ENCODE measurements at regions not wholly inside any gene's neighbourhood (a gene's known extent, or its start where the extent isn't known, plus 50 kb on each side); places are given as distances from the start of the nearest gene placed in this dataset.

DNA sequence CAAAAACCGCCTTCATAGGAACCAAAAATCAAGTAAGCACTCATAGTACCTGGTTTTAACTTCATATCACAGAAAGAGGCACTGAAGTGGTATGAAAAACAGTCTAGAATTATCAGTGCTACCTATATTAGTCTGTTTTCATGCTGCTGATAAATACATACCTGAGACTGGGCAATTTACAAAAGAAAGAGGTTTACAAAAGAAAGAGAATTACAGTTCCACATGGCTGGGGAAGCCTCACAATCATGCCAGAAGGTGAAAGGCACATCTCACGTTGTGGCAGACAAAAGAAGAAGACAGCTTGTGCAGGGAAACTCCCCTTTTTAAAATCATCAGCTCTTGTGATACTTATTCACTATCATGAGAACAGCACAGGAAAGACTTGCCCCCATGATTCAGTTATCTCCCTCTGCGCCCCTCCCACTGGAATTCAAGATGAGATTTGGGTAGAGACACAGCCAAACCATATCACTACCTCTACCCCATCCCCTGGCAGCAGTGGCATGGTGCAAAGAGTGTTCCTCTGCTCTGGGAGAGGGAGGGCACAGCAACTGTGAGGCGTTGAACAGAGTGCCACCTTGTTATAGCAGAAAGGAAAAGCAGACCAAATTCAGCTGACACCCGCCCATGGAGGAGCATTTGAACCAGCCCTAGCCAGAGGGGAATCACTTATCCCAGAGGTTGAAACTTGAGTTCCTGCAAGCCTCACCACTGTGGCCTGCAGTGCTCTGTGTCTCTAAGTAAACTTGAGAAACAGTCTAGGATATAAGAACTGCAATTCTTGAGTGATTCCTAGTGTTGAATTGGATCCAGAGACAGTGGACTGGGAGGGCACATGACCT is 61.9 kb upstream of the PTPRZ1 start:
- no peaks in the 10 kb centered on the region for H3K36me3 Mint-ChIP-seq
- H3K27me3 Mint-ChIP-seq (ENCODE audit: low read depth in 3 of 3): peaks cover 0 to 5% (median 0%) of the 10 kb centered on the region in 3 donors

DNA sequence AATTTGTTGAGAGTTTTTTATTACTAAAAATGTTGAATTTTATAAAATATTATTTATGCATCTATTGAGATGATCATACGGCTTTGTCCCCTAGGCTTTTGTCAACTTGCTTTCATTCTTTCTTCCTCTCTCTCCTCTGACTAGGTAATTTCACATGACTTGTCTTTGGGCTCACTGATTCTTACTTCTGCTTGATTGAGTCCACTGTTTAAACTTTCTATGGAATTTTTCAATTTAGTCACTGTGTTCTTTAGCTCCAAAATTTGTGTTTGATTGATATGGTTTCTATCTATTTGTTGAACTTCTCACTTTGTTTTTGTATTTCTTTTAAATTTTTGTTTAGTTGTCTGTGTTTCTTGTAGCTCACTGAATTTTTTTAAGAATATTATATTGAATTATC is 65.9 kb upstream of the PTPRZ1 start:
- Mint-ChIP-seq H3K27me3 (ENCODE audit: low read depth in 3 of 3) (no peaks in the 10 kb centered on the region), H3K27ac (no peak overlapping the region), H3K4me3 (no peak overlapping the region), H3K9me3 (peaks cover 7 to 37% (median 15%) of the 10 kb centered on the region in 6 donors), H3K4me1 (no peaks in the 10 kb centered on the region), H3K36me3 (no peaks in the 10 kb centered on the region)
- DNase-seq: no peak

More for the DNA sequence above, 61.9 kb upstream of the PTPRZ1 start:
- Mint-ChIP-seq H3K4me1 (no peaks in the 10 kb centered on the region), H3K9me3 (peaks cover 13 to 48% (median 18%) of the 10 kb centered on the region in 6 donors), H3K4me3 (no peak overlapping the region), H3K27ac (no peak overlapping the region)
- no peak for DNase-seq

DNA sequence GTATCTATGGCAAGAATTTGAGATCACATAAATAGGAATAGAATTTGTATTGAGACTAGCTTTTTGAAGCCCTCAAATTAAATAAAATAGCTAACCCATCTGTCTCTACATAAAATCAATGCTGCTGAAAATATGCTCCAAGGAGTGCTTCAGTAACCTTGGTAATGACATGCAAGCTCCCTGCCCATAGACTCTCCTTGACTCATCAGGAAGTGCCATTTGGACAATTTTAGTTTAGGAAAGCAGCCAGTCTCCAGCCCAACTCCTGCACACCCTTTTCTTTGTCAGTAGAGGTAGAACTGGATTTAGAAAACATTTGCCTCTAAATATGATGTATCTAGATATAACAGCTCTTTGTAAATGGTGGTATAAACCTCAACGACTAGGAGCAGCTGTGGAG is 69.9 kb upstream of the PTPRZ1 start:
- no peak for DNase-seq
- H3K36me3 Mint-ChIP-seq: no peaks in the 10 kb centered on the region
- no peak overlapping the region for H3K4me3 Mint-ChIP-seq
- H3K4me1 Mint-ChIP-seq: no peaks in the 10 kb centered on the region
- no peak overlapping the region for H3K27ac Mint-ChIP-seq
- H3K9me3 Mint-ChIP-seq: peaks cover 3 to 16% (median 8%) of the 10 kb centered on the region in 6 donors
- peaks cover 0 to 1% (median 0%) of the 10 kb centered on the region in 3 donors for H3K27me3 Mint-ChIP-seq (ENCODE audit: low read depth in 3 of 3)

DNA sequence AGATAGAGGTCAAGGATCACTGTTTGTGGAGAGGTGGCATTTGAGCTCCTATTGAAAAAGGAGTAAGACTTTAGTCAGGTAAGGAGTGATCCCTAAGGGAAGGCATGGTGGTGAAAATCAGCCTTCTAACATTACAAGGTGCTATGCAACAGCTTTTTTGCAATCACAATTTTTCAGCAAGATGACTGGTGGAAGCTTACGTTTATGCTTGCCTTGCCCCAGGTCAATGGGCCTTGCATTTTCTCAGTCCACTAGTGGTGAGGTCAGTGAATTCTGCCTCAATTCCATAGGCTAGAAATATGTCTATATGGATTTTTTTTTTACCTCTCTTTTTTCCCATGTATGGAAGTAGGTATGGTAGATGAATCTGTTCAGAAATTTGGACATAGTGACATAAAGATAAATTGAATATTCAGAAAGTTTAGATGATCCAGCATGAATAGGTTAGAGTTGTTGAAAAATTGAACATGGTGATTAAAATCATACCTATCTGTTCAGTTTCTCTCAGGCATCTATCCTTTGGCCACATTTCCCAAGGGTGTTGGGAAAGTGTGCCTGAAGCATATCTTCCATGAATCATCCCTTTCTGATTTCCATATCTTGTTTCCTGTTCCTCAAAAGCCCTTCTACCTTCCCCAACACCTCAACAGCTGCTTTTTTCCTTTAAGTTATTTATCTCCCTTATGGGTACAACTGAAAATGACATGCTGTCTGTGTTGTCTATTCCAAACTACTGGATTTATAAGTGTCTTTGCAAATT is 71.9 kb upstream of the PTPRZ1 start:
- Mint-ChIP-seq H3K4me3 (no peak overlapping the region), H3K36me3 (no peaks in the 10 kb centered on the region), H3K27me3 (ENCODE audit: low read depth in 3 of 3) (peaks cover 0 to 1% (median 0%) of the 10 kb centered on the region in 3 donors), H3K9me3 (peaks cover 0 to 4% (median 0%) of the 10 kb centered on the region in 6 donors), H3K4me1 (no peaks in the 10 kb centered on the region), H3K27ac (no peak overlapping the region)
- no peak for DNase-seq

GRCh38 chr7:121798896-121799295 is 74.1 kb upstream of the PTPRZ1 start:
- H3K4me3 Mint-ChIP-seq: no peak overlapping the region
- H3K27ac Mint-ChIP-seq: no peak overlapping the region
- H3K36me3 Mint-ChIP-seq: no peaks in the 10 kb centered on the region
- no peaks in the 10 kb centered on the region for H3K4me1 Mint-ChIP-seq
- peaks cover 0 to 1% (median 0%) of the 10 kb centered on the region in 3 donors for H3K27me3 Mint-ChIP-seq (ENCODE audit: low read depth in 3 of 3)
- peaks cover 0 to 4% (median 0%) of the 10 kb centered on the region in 6 donors for H3K9me3 Mint-ChIP-seq
- no peak for DNase-seq

DNA sequence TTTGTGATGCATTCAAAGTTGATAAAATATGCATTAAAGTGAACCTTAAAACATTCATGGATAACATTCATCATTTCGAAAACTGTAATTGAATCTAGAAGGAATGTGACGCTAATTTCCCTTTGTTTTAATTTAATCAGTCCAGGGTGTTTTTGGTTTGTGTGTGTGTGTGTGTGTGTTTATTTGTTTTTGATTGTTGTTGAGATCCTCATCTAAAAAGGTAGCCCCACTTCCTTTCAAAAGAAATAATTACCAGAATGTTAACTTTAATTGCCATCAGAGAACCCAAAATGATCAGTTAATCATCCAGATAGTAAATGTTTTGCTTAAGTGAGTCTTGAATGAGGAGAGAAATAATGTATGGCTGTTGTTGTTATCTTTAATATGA is 74.5 kb upstream of the PTPRZ1 start:
- Mint-ChIP-seq H3K4me3 (no peak overlapping the region), H3K27ac (no peak overlapping the region), H3K9me3 (peaks cover 0 to 4% (median under 1%) of the 10 kb centered on the region in 6 donors), H3K27me3 (ENCODE audit: low read depth in 3 of 3) (peaks cover 0 to 1% (median 0%) of the 10 kb centered on the region in 3 donors), H3K4me1 (no peaks in the 10 kb centered on the region), H3K36me3 (no peaks in the 10 kb centered on the region)
- no peak for DNase-seq

GRCh38 chr7:121797657-121798452 is 75.1 kb upstream of the PTPRZ1 start:
- H3K36me3 Mint-ChIP-seq: no peaks in the 10 kb centered on the region
- no peak for DNase-seq
- H3K9me3 Mint-ChIP-seq: peaks cover 0 to 4% (median 1%) of the 10 kb centered on the region in 6 donors
- H3K27ac Mint-ChIP-seq: no peak overlapping the region
- H3K4me1 Mint-ChIP-seq: no peaks in the 10 kb centered on the region
- no peak overlapping the region for H3K4me3 Mint-ChIP-seq
- H3K27me3 Mint-ChIP-seq (ENCODE audit: low read depth in 3 of 3): peaks cover 0 to 1% (median 0%) of the 10 kb centered on the region in 3 donors

DNA sequence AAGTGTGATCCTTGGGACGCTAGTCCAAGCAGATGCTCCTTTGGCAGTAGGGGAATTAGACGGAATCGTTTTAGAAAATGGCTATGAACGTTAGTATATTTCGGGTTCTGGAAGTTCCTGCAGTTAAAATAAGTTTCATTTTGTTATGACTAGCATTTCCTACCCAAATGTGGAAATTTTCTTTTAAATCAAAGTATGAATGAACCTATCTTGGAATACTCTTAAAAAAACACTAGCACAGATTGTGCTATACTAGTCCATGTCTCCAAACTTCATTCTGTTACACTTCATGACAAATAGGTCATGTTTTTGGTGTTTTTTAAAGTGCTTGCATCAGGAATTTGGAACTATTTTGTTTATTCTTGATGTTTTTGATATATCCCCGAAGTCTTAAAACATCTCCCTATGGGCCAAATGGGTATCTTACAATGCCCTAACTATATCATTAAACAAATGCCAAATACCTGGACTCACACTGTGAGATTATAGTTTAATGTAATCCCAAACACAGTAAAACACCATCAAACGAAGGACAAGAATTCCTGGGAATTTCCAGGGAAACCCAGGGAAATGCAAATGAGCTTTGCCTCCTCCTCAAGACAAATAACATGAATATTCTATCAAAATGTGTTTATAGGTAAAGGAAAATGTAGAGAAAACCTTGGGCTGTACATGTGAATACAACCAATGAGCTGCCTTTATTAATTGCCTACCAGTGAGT is 75.9 kb upstream of the PTPRZ1 start:
- no peaks in the 10 kb centered on the region for H3K36me3 Mint-ChIP-seq

DNA sequence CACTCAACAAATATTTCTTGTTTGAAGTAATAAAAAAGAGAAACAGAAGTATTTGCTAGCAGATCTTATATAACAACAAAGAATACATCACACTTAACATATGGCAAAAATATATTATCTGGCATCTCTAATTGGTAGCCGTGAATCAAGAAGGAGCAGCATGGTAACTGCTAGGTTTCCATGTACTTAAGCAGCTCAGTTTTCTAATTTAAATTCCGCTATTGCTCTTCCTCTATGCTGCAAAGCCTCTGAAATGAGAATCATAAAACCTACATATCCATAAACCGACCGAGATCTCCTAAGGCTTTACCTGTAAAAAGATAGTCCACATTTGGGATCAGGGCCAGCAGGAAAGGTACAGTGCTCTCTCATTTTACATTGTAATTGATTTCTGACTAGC is 76.6 kb upstream of the PTPRZ1 start:
- Mint-ChIP-seq H3K9me3 (peaks cover 0 to 10% (median 4%) of the 10 kb centered on the region in 6 donors), H3K27me3 (ENCODE audit: low read depth in 3 of 3) (peaks cover 0 to 1% (median 0%) of the 10 kb centered on the region in 3 donors), H3K36me3 (no peaks in the 10 kb centered on the region), H3K27ac (no peak overlapping the region), H3K4me1 (no peaks in the 10 kb centered on the region), H3K4me3 (no peak overlapping the region)
- no peak for DNase-seq

More for the DNA sequence above, 75.9 kb upstream of the PTPRZ1 start:
- H3K4me3 Mint-ChIP-seq: no peak overlapping the region
- H3K9me3 Mint-ChIP-seq: peaks cover 0 to 4% (median 2%) of the 10 kb centered on the region in 6 donors
- no peak for DNase-seq
- H3K4me1 Mint-ChIP-seq: no peaks in the 10 kb centered on the region
- no peak overlapping the region for H3K27ac Mint-ChIP-seq
- H3K27me3 Mint-ChIP-seq (ENCODE audit: low read depth in 3 of 3): peaks cover 0 to 1% (median 0%) of the 10 kb centered on the region in 3 donors

- H3K4me1 Mint-ChIP-seq: no peaks in the 10 kb centered on the region
- peaks cover 0 to 14% (median 7%) of the 10 kb centered on the region in 6 donors for H3K9me3 Mint-ChIP-seq
- H3K27me3 Mint-ChIP-seq (ENCODE audit: low read depth in 3 of 3): peaks cover 0 to 1% (median 0%) of the 10 kb centered on the region in 3 donors
- DNase-seq: no peak
- no peak overlapping the region for H3K27ac Mint-ChIP-seq
- H3K4me3 Mint-ChIP-seq: no peak overlapping the region
- no peaks in the 10 kb centered on the region for H3K36me3 Mint-ChIP-seq
Measured at GRCh38 chr7:121795736-121796135, 77.2 kb upstream of the PTPRZ1 start.

- Mint-ChIP-seq H3K27ac (no peak overlapping the region), H3K4me1 (no peaks in the 10 kb centered on the region), H3K4me3 (no peak overlapping the region), H3K27me3 (ENCODE audit: low read depth in 3 of 3) (no peaks in the 10 kb centered on the region), H3K9me3 (peaks cover 0 to 23% (median 9%) of the 10 kb centered on the region in 6 donors), H3K36me3 (no peaks in the 10 kb centered on the region)
- DNase-seq: no peak
Measured at GRCh38 chr7:121793716-121794115, 79.2 kb upstream of the PTPRZ1 start.

DNA sequence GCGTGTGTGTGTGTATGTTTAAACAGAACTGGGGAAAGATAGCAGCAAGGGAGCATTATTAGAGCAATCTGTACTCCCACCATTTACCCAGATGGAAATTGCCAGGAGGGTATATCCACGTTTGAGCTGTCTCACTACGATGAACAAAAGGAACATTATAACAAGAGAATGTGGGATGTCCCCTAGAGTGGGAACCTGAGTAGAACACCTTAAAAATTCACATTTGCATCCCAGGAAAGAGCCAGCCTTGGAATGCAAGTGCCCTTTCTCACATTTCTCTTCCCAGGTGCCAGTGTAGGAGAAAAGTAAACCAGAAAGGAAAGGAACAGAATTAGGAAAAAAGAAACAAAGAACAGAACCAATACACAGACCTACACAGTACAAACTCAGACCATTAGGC is 95.3 kb upstream of the PTPRZ1 start:
- H3K4me1 Mint-ChIP-seq: no peaks in the 10 kb centered on the region
- H3K27me3 Mint-ChIP-seq (ENCODE audit: low read depth in 3 of 3): peaks cover 0 to 2% (median 2%) of the 10 kb centered on the region in 3 donors
- DNase-seq: no peak
- H3K9me3 Mint-ChIP-seq: peaks cover 0 to 5% (median 2%) of the 10 kb centered on the region in 6 donors
- no peaks in the 10 kb centered on the region for H3K36me3 Mint-ChIP-seq
- H3K4me3 Mint-ChIP-seq: no peak overlapping the region
- no peak overlapping the region for H3K27ac Mint-ChIP-seq

DNA sequence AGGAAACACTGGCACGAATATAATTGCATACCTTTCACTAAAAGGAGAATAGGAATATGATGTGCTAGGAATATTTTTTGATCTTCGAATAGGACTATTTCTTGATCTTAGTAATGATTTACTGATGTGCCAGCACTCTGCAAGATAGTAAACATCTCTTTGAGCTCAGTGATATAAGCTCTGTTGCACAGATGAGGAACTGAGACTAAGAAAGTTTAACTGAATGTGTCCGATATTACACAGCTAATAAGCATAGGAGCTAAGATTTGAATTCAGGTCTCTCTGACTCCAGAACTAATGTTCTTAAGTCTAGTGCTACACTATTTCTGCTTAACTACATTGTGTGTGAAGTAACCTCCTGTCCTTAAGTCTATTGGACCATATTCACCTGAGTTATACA is 98.4 kb upstream of the PTPRZ1 start:
- Mint-ChIP-seq H3K9me3 (peaks cover 0 to 7% (median 2%) of the 10 kb centered on the region in 6 donors), H3K27me3 (ENCODE audit: low read depth in 3 of 3) (no peaks in the 10 kb centered on the region), H3K4me1 (no peaks in the 10 kb centered on the region), H3K4me3 (no peak overlapping the region), H3K36me3 (no peaks in the 10 kb centered on the region), H3K27ac (no peak overlapping the region)
- no peak for DNase-seq

All from immature natural killer cell (primary cell).